Breast epithelium (tissue), 4 donors: ENCODE measurements at regions not wholly inside any gene's neighbourhood (a gene's known extent, or its start where the extent isn't known, plus 50 kb on each side); places are given as distances from the start of the nearest gene placed in this dataset.

Experiments used
- DNase-seq, 2 donors: peaks; one replicate each; pipeline ENCODE4 v3.0.0-alpha.2; 2019; ENCODE audit warnings: low spot score in 2 of 2
- H3K27ac ChIP-seq, 2 donors: fragments of 200-600 bp; sonication (generic) in 1 of 2; one replicate each; pipeline ENCODE4 v1.5.1; 2016 to 2019; ENCODE audit warnings: mild to moderate bottlenecking in 1 of 2
- H3K27me3 ChIP-seq, 2 donors: fragments of 200-600 bp; sonication (generic) in 1 of 2; one replicate each; pipeline versions ENCODE4 v1.5.1 to v1.6.0; 2017 to 2019; ENCODE audit warnings: control low read depth in 1 of 2, mild to moderate bottlenecking in 1 of 2
- H3K36me3 ChIP-seq: fragments of 200-600 bp; one replicate; pipeline ENCODE4 v1.5.1; 2019
- H3K4me1 ChIP-seq, 2 donors: fragments of 200-600 bp; sonication (generic); one replicate each; pipeline ENCODE4 v1.5.1; 2016 to 2019; ENCODE audit warnings: control low read depth in 1 of 2
- H3K4me3 ChIP-seq, 3 donors: fragments of 200-600 bp; sonication (generic); 1 replicate in 2 of 3; 2 replicates in 1 of 3; pipeline ENCODE4 v1.5.1; 2016 to 2019; ENCODE audit warnings: mild to moderate bottlenecking in 3 of 3, moderate library complexity in 2 of 3
- H3K9me3 ChIP-seq, 2 donors: fragments of 200-600 bp; sonication (generic) in 1 of 2; one replicate each; pipeline ENCODE4 v1.5.1; 2016 to 2019; ENCODE audit warnings: control low read depth in 1 of 2
- CTCF ChIP-seq, 3 donors: fragments of 450-650 bp; IDR thresholded peaks; one replicate each; pipeline ENCODE4 v1.5.1; 2016 to 2017; ENCODE audit warnings: antibody characterized with exemption in 3 of 3, mild to moderate bottlenecking in 3 of 3, moderate library complexity in 3 of 3
- POLR2A ChIP-seq: fragments of 450-650 bp; IDR thresholded peaks from one replicate; pipeline ENCODE4 v1.6.1; 2016; ENCODE audit warnings: antibody characterized with exemption, mild to moderate bottlenecking, moderate library complexity
- POLR2AphosphoS5 ChIP-seq, 3 donors: sonication (generic); formaldehyde crosslinking; IDR thresholded peaks; one replicate each; pipeline ENCODE4 v1.6.1; 2017; ENCODE audit warnings: antibody characterized with exemption in 3 of 3
- intact Hi-C: fragments of 100-400 bp; cut with DNase I; formaldehyde crosslinking; loops from one replicate; pipeline ENCODE4 v1.15.1; 2023; ENCODE audit warnings: low total_unique reads

DNA sequence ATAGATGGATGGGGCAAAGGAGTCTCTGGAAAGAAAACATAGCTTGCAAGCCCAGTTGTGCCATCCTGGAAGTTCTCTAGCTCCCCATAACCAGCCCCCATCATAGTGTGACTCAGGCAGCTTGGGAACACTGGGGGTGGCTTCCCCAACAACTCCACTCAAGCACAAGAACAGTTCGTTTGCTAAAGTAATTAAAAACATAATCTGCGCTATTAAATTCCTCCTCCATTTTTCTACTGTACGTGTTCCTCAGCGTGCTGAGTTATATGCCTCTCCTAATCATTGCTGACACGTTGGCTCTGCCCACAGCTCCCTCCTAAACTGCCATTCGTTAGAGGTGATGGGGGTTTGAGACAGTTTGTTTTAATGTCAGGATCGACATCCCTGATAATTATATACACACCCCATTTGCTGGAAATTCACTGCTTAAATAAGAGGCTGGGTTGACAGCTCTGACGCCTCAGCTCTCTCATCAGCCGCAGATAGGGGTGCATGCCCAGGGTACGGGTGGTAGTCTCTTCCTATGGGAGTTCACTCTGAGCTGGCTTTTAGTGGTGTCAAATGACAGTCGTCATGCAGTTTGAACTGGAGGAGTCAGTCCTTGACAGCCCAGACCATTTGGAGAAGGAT is 59.5 kb upstream of the SEZ6L start:
- Histone ChIP-seq H3K4me1 (no peaks in the 10 kb centered on the region), H3K9me3 (peaks cover 0 to 10% of the 10 kb centered on the region in 2 donors), H3K4me3 (no peak overlapping the region), H3K27me3 (peaks cover 0 to 21% of the 10 kb centered on the region in 2 donors), H3K27ac (no peak overlapping the region), H3K36me3 (no peaks in the 10 kb centered on the region)
- no peak for DNase-seq
- intact Hi-C loops: no loop called here
- TF ChIP-seq CTCF (IDR thresholded peaks at IDR 0.05) (no peak), POLR2A (no peak), POLR2AphosphoS5 (IDR thresholded peaks at IDR 0.05) (no peak)

GRCh38 chr22:26114826-26115225 is 54.4 kb upstream of the SEZ6L start:
- Histone ChIP-seq H3K27me3 (peaks cover 0 to 11% of the 10 kb centered on the region in 2 donors), H3K4me3 (no peak overlapping the region), H3K27ac (no peak overlapping the region), H3K36me3 (no peaks in the 10 kb centered on the region), H3K9me3 (peaks cover 0 to 10% of the 10 kb centered on the region in 2 donors), H3K4me1 (no peaks in the 10 kb centered on the region)
- DNase-seq: no peak
- no peak for TF ChIP-seq POLR2AphosphoS5 (IDR thresholded peaks at IDR 0.05)
- TF ChIP-seq POLR2A: no peak
- no peak for TF ChIP-seq CTCF (IDR thresholded peaks at IDR 0.05)
- intact Hi-C loops: no loop called here

DNA sequence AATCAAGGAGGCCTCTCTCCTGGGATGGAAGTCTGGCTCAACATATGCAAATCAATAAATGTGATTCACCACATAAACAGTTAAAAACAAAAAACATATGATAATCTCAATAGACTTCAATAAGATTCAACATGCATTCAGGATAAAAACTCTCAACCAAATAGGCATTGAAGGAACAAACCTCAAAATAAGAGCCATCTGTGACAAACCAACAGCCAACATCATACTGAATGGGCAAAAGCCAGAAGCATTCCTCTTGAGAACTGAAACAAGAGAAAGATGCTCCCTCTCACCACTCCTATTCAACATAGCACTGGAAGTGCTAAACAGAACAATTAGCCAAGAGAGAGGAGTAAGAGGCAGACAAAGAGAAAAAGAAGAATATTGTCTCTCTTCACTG is 54.0 kb upstream of the SEZ6L start:
- H3K4me3 ChIP-seq: no peak overlapping the region
- no peaks in the 10 kb centered on the region for H3K36me3 ChIP-seq
- DNase-seq: no peak
- H3K27me3 ChIP-seq: peaks cover 0 to 9% of the 10 kb centered on the region in 2 donors
- TF ChIP-seq CTCF (IDR thresholded peaks at IDR 0.05) (no peak), POLR2A (no peak), POLR2AphosphoS5 (IDR thresholded peaks at IDR 0.05) (no peak)
- intact Hi-C loops: no loop called here
- peaks cover 0 to 7% of the 10 kb centered on the region in 2 donors for H3K9me3 ChIP-seq
- no peak overlapping the region for H3K27ac ChIP-seq
- no peaks in the 10 kb centered on the region for H3K4me1 ChIP-seq
